ENCODE measurements at regions not wholly inside any gene's neighbourhood (a gene's known extent, or its start where the extent isn't known, plus 50 kb on each side); places are given as distances from the start of the nearest gene placed in this dataset.

GRCh38 chr9:12457237-12457636 lies 235.9 kb upstream of the TYRP1 start:
- TF ChIP-seq POLR2A (IDR thresholded peaks at IDR 0.05) (no peak), CTCF (IDR thresholded peaks at IDR 0.05 in 4 of 5, conservative IDR thresholded peaks at IDR 0.05 in 1 of 5) (no peak)
